ELR (cell line): ENCODE measurements at regions not wholly inside any gene's neighbourhood (a gene's known extent, or its start where the extent isn't known, plus 50 kb on each side); places are given as distances from the start of the nearest gene placed in this dataset.

Source experiments
- DNase-seq: peaks from one replicate; pipeline ENCODE4 v3.0.0-alpha.2; 2015; ENCODE audit warnings: low read depth

DNA sequence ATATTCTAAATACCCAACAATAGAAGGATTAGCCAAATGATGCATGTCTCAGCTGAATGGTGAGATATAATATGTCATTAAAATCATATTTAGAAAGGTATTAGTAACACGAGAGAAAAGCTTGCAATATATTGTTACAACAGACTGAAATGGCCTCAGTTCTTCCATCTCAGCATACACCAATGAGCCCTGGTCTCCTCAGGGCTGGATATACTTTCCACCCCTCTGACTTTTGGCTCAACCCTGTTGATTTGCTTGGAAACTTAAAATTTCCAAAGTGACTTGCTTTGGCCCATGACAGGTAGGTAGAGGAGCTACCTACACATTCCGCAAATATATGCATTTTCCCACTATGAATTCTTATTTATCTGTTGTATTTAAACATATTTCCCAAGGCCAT lies 908.1 kb upstream of the TMEM132C start:
- DNase-seq = no peak

GRCh38 chr12:127360580-127360979 lies 906.4 kb upstream of the TMEM132C start:
- DNase-seq = no peak

DNA sequence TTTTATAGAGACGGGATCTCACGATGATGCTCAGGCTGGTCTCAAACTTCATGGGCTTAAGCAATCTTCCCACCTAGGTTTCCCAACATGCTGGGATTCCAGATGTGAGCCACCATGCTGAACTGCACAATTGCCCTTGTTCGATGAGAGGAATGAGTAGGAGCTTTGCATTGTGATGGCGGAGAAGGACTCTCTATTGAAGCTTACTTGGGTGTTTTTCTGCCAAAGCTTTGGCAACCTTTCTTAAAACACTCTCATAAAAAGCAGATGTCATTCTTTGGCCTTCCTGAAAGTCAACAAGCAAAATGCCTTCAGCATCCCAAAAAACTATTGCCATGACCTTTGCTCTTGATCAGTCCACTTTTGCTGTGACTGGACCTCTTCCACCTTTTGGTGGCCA lies 904.8 kb upstream of the TMEM132C start:
- DNase-seq = no peak

- peak; percentile 57 for DNase-seq
Observed at GRCh38 chr12:127363392-127363791, 903.6 kb upstream of the TMEM132C start.

DNA sequence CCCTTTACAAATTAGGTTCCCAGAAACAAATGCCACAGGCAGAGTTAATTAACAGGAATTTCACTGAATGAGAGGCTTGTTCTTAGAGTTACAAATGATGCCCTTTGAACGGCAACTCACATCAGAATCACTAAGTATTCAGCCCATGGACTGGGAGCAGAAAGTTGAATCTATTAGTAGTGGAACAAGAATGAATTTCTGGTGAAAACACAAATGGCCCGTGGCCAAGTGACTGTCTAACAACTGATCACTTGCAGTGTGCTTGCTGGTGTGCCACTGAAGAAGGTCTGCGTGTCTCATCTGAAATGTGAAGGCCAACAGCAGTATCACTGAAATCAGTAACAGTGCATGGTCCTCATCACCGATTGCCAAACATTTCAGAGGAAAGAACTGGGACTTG lies 893.4 kb upstream of the TMEM132C start:
- DNase-seq = no peak

GRCh38 chr12:127374447-127374846 lies 892.5 kb upstream of the TMEM132C start:
- DNase-seq = no peak

DNA sequence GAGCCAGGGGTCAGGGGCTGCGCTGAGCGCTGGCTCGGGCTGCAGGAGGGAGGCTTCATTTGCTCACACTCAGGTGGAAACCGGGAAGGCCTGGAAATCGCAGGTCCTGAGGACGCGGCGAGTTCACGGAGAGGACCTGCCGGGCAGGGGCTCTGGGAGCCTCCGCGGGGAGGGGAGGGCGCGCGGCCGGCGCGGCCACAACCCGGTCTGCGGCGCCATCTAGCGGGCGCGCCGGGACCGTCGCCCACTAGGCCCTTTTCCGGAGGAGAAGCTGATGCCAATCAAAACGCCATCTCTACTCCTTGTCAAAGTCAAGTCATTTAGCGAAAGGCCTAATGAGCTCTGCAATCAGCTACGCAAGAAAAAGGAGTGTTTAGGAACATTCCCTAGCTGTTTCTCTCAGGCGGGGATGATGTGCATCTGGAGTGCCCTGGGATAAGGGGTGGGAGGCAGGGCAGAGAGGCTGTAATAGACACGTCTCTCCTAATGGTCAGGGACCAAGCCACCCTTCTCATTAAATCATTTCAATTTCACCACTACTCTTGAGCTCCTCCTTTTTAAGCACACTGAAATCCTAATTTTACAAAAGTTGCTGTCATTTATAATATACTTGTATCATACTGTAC lies 885.8 kb upstream of the TMEM132C start:
- peak; percentile 68 for DNase-seq

GRCh38 chr12:127381681-127382080 lies 885.3 kb upstream of the TMEM132C start:
- DNase-seq = peak; percentile 32

GRCh38 chr12:127383281-127383680 lies 883.7 kb upstream of the TMEM132C start:
- DNase-seq = peak; percentile 55

DNA sequence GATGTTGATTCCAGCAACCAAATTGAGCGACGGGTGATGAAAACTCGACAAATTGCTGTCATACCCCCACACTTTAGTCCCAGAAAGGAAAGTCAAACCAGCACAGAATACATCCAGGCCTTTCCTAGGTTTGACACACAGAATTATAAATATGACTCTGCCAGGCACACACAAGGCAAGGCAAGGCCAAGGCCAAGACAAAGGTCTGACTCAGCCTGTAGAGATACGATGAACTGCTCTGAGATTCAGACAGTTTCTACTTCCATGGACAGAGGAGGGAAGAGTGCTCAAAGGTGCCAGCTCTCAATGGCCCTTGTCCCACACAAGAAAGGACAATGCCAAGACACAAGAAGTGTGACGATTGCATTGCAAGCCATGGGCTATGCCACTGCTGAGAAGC lies 880.2 kb upstream of the TMEM132C start:
- DNase-seq = no peak

GRCh38 chr12:127388985-127389384 lies 878.0 kb upstream of the TMEM132C start:
- peak; percentile 56 for DNase-seq

- DNase-seq = peak; percentile 74
Observed at GRCh38 chr12:127389923-127390322, 877.0 kb upstream of the TMEM132C start.

DNA sequence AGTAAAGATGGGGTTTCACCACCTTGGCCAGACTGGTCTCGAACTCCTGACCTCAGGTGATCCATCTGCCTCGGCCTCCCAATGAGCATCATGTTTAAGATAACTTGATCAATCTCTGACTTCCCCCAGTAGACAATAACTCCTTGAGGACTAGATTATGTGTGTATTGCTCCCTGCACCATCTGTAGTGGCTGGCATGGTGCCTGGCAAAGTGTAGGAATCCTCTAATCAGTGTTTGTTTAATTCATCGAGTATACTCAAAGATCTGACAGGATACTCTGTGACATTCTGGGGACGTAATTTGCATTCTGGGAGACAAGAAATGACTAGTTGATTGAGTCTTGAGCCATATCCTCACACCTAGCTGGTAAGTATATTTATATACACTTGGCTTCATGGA lies 873.5 kb upstream of the TMEM132C start:
- no peak for DNase-seq

DNA sequence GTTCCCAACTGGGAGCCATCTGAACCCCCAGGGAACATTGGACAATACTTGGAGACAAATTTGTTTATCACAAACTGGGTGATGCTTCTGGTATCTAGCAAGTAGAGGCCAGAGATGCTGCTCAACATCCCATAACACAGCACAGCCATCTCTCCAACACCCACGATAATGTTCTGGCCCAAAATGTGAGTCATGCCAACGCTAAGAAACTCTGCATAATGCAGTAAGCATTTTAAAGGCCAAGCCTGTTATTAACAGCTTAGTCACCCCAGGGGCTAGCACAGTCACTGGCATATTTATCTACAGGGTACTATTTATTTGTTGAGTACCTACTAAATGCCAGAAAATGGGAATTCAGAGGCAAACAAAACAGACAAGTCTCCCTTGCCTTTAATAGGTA lies 873.1 kb upstream of the TMEM132C start:
- DNase-seq = peak; percentile 94

DNA sequence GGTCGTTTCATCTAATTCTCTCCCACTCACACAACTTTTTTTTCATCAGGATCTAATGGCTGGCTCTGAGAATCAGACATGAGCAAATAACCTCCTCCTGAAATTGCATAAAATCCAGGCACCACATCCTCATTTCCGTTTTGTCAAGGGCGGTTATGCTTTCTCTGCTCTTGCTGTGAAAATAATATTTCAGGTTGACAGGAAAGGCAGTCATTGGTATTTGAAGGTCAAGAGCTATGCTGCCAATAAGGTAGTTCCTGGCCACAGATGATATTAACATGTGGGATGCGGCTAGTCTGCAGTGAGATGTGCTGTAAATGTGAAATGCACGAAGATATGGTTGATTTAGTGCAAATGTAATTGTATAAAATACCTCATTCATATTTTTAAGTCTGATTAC lies 870.2 kb upstream of the TMEM132C start:
- no peak for DNase-seq

DNA sequence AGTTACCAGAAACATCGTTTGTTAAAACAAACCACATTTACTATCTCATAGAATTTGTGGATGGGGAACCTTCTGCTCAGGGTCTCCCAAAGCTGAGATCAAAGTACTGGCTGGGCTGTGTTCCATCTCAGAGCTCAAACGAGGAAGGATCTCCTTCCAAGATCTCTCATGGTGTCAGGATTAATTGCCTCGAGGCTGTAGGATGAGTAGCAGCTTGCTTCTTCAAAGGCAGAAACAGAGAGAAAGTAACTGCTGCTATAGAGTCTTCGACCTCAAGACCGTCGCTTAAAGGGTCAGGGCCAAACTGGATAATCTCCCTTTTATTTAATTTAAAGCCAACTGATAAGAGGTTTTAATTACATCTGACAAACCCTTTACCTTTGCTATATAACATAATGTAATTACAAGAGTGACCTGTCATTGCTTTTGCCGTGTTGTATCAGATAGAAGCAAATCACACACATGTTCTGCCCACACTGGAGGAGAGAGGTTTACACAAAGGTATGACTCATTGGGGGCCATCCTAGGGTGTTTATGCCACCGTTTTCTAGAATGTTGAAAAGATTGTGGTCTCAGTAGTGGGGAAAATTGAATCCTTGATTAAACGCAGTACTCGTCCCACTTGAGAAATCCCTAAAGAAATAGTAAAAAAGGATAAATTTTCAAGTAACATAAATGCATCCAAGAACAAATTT lies 868.8 kb upstream of the TMEM132C start:
- peak; percentile 62 for DNase-seq

GRCh38 chr12:127399451-127399850 lies 867.5 kb upstream of the TMEM132C start:
- no peak for DNase-seq

- peak; percentile 59 for DNase-seq
Observed at GRCh38 chr12:127400221-127400620, 866.7 kb upstream of the TMEM132C start.

GRCh38 chr12:127401005-127401404 lies 866.0 kb upstream of the TMEM132C start:
- peak; percentile 87 for DNase-seq

GRCh38 chr12:127401536-127401935 lies 865.4 kb upstream of the TMEM132C start:
- DNase-seq = peak; percentile 9

GRCh38 chr12:127411166-127411915 lies 855.6 kb upstream of the TMEM132C start:
- DNase-seq = no peak

DNA sequence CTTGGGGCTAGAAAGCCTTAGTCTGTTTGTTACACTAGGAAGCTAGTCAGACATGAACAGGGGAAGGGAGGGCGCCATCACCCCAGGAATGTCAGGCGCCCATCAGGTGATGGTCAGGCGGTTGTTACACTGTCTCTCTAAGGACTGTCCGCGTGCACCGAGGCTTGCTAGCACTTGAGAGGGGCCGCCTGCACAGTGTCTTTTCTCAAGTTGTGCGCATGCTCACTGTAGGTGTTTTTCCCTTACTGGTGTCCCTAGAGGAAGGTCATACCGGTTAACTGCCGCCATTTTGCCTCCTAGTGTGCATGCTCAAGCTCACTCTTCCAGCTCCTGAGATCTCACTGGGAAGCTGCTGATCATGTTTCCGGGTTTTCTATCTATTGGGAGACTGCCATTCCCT lies 855.0 kb upstream of the TMEM132C start:
- no peak for DNase-seq

GRCh38 chr12:127412866-127413265 lies 854.1 kb upstream of the TMEM132C start:
- DNase-seq = no peak
